GM10248 (cell line): ENCODE measurements at regions not wholly inside any gene's neighbourhood (a gene's known extent, or its start where the extent isn't known, plus 50 kb on each side); places are given as distances from the start of the nearest gene placed in this dataset.

ENCODE experiments used
- CTCF ChIA-PET: fragments of 300-600 bp; sonication (Branson Sonifier 250); formaldehyde crosslinking; extraction: SDS; loops from one replicate; lab custom pipeline; 2021; ENCODE audit warnings: antibody characterized with exemption; lab: Yijun Ruan, JAX
- POLR2A ChIA-PET: fragments of 350-650 bp; sonication (Branson Sonifier 250); formaldehyde crosslinking; extraction: SDS; loops from one replicate; lab custom pipeline; 2020; ENCODE audit warnings: antibody characterized with exemption; lab: Yijun Ruan, JAX
- DNase-seq: peaks from one replicate; pipeline ENCODE4 v3.0.0; 2012; ENCODE audit errors: extremely low spot score
- CTCF ChIP-seq: IDR thresholded peaks from 2 replicates; pipeline ENCODE4 v1.5.1; 2012; ENCODE audit warnings: mild to moderate bottlenecking, low read depth; ENCODE audit errors: extremely low read depth, missing control alignments, control extremely low read depth

- DNase-seq: no peak
- POLR2A ChIA-PET: no interaction called here
Measured at GRCh38 chr15:94840794-94841783, 609.7 kb downstream of the MCTP2 start.

GRCh38 chr15:94843060-94843459, 611.7 kb downstream of the MCTP2 start:
- TF ChIP-seq CTCF: no peak
- POLR2A ChIA-PET: no interaction called here
- DNase-seq: no peak
- CTCF ChIA-PET: interaction anchor here (0.9 kb wide), 1 partner anchor 22 kb away, joined by 3 read pairs; no protein-coding TSS in a partner anchor

More at GRCh38 chr15:94840794-94841783, 609.7 kb downstream of the MCTP2 start:
- CTCF ChIA-PET: no interaction called here
- TF ChIP-seq CTCF: no peak

- ChIA-PET POLR2A (no interaction called here), CTCF (no interaction called here)
- no peak for DNase-seq
- TF ChIP-seq CTCF: no peak
Measured at GRCh38 chr15:94844198-94844537, 612.8 kb downstream of the MCTP2 start.

GRCh38 chr15:94844538-94845389, 613.4 kb downstream of the MCTP2 start:
- DNase-seq: no peak
- CTCF ChIA-PET: no interaction called here
- no peak for TF ChIP-seq CTCF
- POLR2A ChIA-PET: no interaction called here

- no peak for TF ChIP-seq CTCF
- ChIA-PET POLR2A (no interaction called here), CTCF (no interaction called here)
- no peak for DNase-seq
Measured at GRCh38 chr15:94845390-94845716, 614.0 kb downstream of the MCTP2 start.

- no peak for TF ChIP-seq CTCF
- no peak for DNase-seq
- ChIA-PET CTCF (interaction anchor here (0.7 kb wide), 1 partner anchor 280 kb away, joined by 3 read pairs; no protein-coding TSS in a partner anchor), POLR2A (no interaction called here)
Measured at GRCh38 chr15:94847325-94847724, 616.0 kb downstream of the MCTP2 start.
